ENCODE measurements at regions not wholly inside any gene's neighbourhood (a gene's known extent, or its start where the extent isn't known, plus 50 kb on each side); places are given as distances from the start of the nearest gene placed in this dataset.

GRCh38 chr5:124627815-124628595 is 118.4 kb downstream of the ZNF608 start:
- no peak for DNase-seq (ENCODE audit: low spot score in 2 of 2, unreplicated experiment in 2 of 2)
- TF ChIP-seq CTCF (IDR thresholded peaks at IDR 0.05; ENCODE audit: unreplicated experiment) = no peak
- H3K4me1 Mint-ChIP-seq = peaks cover 26% of the 10 kb centered on the region
- H3K27me3 Mint-ChIP-seq (ENCODE audit: low read depth) = no peaks in the 10 kb centered on the region
- H3K36me3 Mint-ChIP-seq = no peaks in the 10 kb centered on the region
- H3K4me3 Mint-ChIP-seq = no peak overlapping the region
- H3K27ac Mint-ChIP-seq = no peak overlapping the region
- H3K9me3 Mint-ChIP-seq = peaks cover 3% of the 10 kb centered on the region

- Mint-ChIP-seq H3K27me3 (ENCODE audit: low read depth) (no peaks in the 10 kb centered on the region), H3K36me3 (no peaks in the 10 kb centered on the region), H3K4me1 (peaks cover 15% of the 10 kb centered on the region), H3K27ac (no peak overlapping the region), H3K4me3 (no peak overlapping the region), H3K9me3 (peaks cover 3% of the 10 kb centered on the region)
- TF ChIP-seq CTCF (IDR thresholded peaks at IDR 0.05; ENCODE audit: unreplicated experiment) = no peak
- no peak for DNase-seq (ENCODE audit: low spot score in 2 of 2, unreplicated experiment in 2 of 2)
Observed at GRCh38 chr5:124626053-124626452, 120.4 kb downstream of the ZNF608 start.

GRCh38 chr5:124623265-124623664 is 123.2 kb downstream of the ZNF608 start:
- H3K9me3 Mint-ChIP-seq = peaks cover 3% of the 10 kb centered on the region
- H3K27ac Mint-ChIP-seq = no peak overlapping the region
- no peak overlapping the region for H3K4me3 Mint-ChIP-seq
- DNase-seq (ENCODE audit: low spot score in 2 of 2, unreplicated experiment in 2 of 2) = no peak
- TF ChIP-seq CTCF (IDR thresholded peaks at IDR 0.05; ENCODE audit: unreplicated experiment) = no peak
- no peaks in the 10 kb centered on the region for H3K36me3 Mint-ChIP-seq
- H3K27me3 Mint-ChIP-seq (ENCODE audit: low read depth) = no peaks in the 10 kb centered on the region
- H3K4me1 Mint-ChIP-seq = peaks cover 10% of the 10 kb centered on the region

- H3K27ac Mint-ChIP-seq = no peak overlapping the region
- peaks cover 6% of the 10 kb centered on the region for H3K4me1 Mint-ChIP-seq
- no peak for DNase-seq (ENCODE audit: low spot score in 2 of 2, unreplicated experiment in 2 of 2)
- TF ChIP-seq CTCF (IDR thresholded peaks at IDR 0.05; ENCODE audit: unreplicated experiment) = no peak
- H3K9me3 Mint-ChIP-seq = peaks cover 3% of the 10 kb centered on the region
- no peak overlapping the region for H3K4me3 Mint-ChIP-seq
- H3K36me3 Mint-ChIP-seq = no peaks in the 10 kb centered on the region
- no peaks in the 10 kb centered on the region for H3K27me3 Mint-ChIP-seq (ENCODE audit: low read depth)
Observed at GRCh38 chr5:124622851-124623250, 123.6 kb downstream of the ZNF608 start.

GRCh38 chr5:124621279-124621678 is 125.2 kb downstream of the ZNF608 start:
- no peak for DNase-seq (ENCODE audit: low spot score in 2 of 2, unreplicated experiment in 2 of 2)
- Mint-ChIP-seq H3K27me3 (ENCODE audit: low read depth) (no peaks in the 10 kb centered on the region), H3K27ac (no peak overlapping the region), H3K9me3 (peaks cover 3% of the 10 kb centered on the region), H3K36me3 (no peaks in the 10 kb centered on the region), H3K4me3 (no peak overlapping the region), H3K4me1 (peaks cover 4% of the 10 kb centered on the region)
- no peak for TF ChIP-seq CTCF (IDR thresholded peaks at IDR 0.05; ENCODE audit: unreplicated experiment)
